Gastroesophageal sphincter (tissue), 4 donors: ENCODE measurements at regions not wholly inside any gene's neighbourhood (a gene's known extent, or its start where the extent isn't known, plus 50 kb on each side); places are given as distances from the start of the nearest gene placed in this dataset.

ENCODE experiments used
- ATAC-seq: fragments of 150-250 bp; one replicate; pipeline ENCODE4 v1.9.1; 2016; ENCODE audit warnings: mild to moderate bottlenecking, moderate library complexity
- H3K27ac ChIP-seq, 4 donors: fragments of 200-600 bp; sonication (generic) in 3 of 4; 1 replicate in 3 of 4; 2 replicates in 1 of 4; pipeline ENCODE4 v1.5.1; 2016 to 2019
- H3K27me3 ChIP-seq: fragments of 200-600 bp; sonication (generic); one replicate; pipeline ENCODE4 v1.5.1; 2019
- H3K36me3 ChIP-seq, 2 donors: fragments of 200-600 bp; sonication (generic); one replicate each; pipeline ENCODE4 v1.5.1; 2019; ENCODE audit warnings: control low read depth in 1 of 2
- H3K4me1 ChIP-seq, 3 donors: fragments of 200-600 bp; sonication (generic); 1 replicate in 2 of 3; 2 replicates in 1 of 3; pipeline ENCODE4 v1.5.1; 2016 to 2019; ENCODE audit warnings: control low read depth in 2 of 3
- H3K4me3 ChIP-seq, 2 donors: fragments of 200-600 bp; sonication (generic); one replicate each; pipeline ENCODE4 v1.5.1; 2019; ENCODE audit warnings: mild to moderate bottlenecking in 1 of 2, moderate library complexity in 1 of 2
- H3K9me3 ChIP-seq, 3 donors: fragments of 200-600 bp; sonication (generic); one replicate each; pipeline ENCODE4 v1.5.1; 2017 to 2019; ENCODE audit warnings: control low read depth in 2 of 3
- CTCF ChIP-seq, 4 experiments: fragments of 200-600 bp in 2 of 4; fragments of 450-650 bp in 2 of 4; sonication (generic) in 1 of 4; IDR thresholded peaks; one replicate each; pipeline ENCODE4 v1.5.1; 2017 to 2019; ENCODE audit warnings: antibody characterized with exemption in 4 of 4, mild to moderate bottlenecking in 2 of 4, moderate library complexity in 2 of 4
- EP300 ChIP-seq: sonication (generic); formaldehyde crosslinking; IDR thresholded peaks from one replicate; pipeline ENCODE4 v1.6.1; 2017; ENCODE audit warnings: antibody characterized with exemption, mild to moderate bottlenecking
- POLR2A ChIP-seq, 2 donors: fragments of 450-650 bp; IDR thresholded peaks; one replicate each; pipeline ENCODE4 v1.6.1; 2017; ENCODE audit warnings: antibody characterized with exemption in 2 of 2, mild to moderate bottlenecking in 2 of 2, moderate library complexity in 1 of 2
- POLR2AphosphoS5 ChIP-seq: sonication (generic); formaldehyde crosslinking; IDR thresholded peaks from one replicate; pipeline ENCODE4 v1.6.1; 2017; ENCODE audit warnings: antibody characterized with exemption
- WGBS, 2 donors: methylation state at CpG; one replicate each; pipeline ENCODE4 v1.1.5; 2018; ENCODE audit warnings: low coverage in 1 of 2; 5-methylcytosine and 5-hydroxymethylcytosine counted together

DNA sequence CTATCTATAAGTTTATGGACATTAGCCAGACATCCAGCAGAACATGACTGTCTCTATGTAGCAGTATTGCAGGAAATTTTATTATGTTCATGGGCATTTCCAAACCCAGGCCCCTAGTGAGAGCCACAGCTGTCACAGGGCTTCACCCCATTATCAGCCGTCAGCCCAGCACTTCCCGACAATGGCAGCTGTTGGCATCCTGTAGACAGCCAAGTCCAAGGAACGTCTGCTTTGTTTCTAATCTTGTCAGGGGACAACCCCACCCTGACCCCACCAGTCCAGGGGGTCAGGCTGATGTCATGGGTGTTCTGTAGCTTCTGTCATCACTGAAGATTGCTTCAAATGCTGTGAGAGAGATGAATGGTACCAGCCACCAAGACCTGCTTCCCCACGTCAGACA, 565.3 kb upstream of the BRINP1 start:
- Histone ChIP-seq H3K36me3 (no peaks in the 10 kb centered on the region), H3K9me3 (no peaks in the 10 kb centered on the region), H3K4me1 (peaks cover 0 to 11% (median 0%) of the 10 kb centered on the region in 3 donors), H3K27ac (no peak overlapping the region), H3K27me3 (no peaks in the 10 kb centered on the region), H3K4me3 (no peak overlapping the region)
- 43 to 73% methylated on average over 2 to 3 of the region's 4 CpGs for WGBS, 2 donors
- no peak for ATAC-seq
- TF ChIP-seq EP300, result no peak
- no peak for TF ChIP-seq POLR2AphosphoS5
- TF ChIP-seq POLR2A (IDR thresholded peaks at IDR 0.05), result no peak
- TF ChIP-seq CTCF (IDR thresholded peaks at IDR 0.05), result no peak

- Histone ChIP-seq H3K27me3 (no peaks in the 10 kb centered on the region), H3K27ac (no peak overlapping the region), H3K36me3 (no peaks in the 10 kb centered on the region), H3K9me3 (no peaks in the 10 kb centered on the region), H3K4me1 (no peaks in the 10 kb centered on the region), H3K4me3 (no peak overlapping the region)
- no peak for TF ChIP-seq EP300
- no peak for TF ChIP-seq CTCF (IDR thresholded peaks at IDR 0.05)
- no peak for TF ChIP-seq POLR2A (IDR thresholded peaks at IDR 0.05)
- no peak for TF ChIP-seq POLR2AphosphoS5
- WGBS, 2 donors, result 76 to 86% methylated on average over 5 of the region's 5 CpGs
- ATAC-seq, result no peak
Measured at GRCh38 chr9:119933191-119933590, 564.0 kb upstream of the BRINP1 start.

- 79 to 83% methylated on average over 4 of the region's 4 CpGs for WGBS, 2 donors
- no peak overlapping the region for H3K27ac ChIP-seq
- ATAC-seq, result no peak
Measured at GRCh38 chr9:119924736-119925135, 555.5 kb upstream of the BRINP1 start.

DNA sequence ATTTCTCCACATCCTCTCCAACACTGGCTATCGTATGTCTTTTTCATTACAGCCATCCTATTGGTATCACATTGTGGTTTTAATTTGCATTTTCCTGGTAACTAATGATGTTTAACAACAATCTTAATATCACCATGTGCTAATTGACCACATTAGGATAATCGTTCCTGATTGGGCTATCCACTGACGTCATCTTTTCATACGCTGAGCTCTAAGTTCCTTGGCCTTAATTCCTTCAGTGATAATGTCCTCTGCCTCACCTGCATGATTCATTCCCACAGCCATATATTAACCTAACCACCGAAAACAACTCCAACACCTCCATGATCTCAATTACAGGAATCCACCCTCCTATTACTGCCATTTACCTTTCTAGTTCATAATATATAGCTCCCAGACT, 547.9 kb upstream of the BRINP1 start:
- Histone ChIP-seq H3K9me3 (peaks cover 0 to 6% (median 0%) of the 10 kb centered on the region in 3 donors), H3K27ac (no peak overlapping the region), H3K4me1 (no peaks in the 10 kb centered on the region), H3K27me3 (no peaks in the 10 kb centered on the region), H3K36me3 (no peaks in the 10 kb centered on the region), H3K4me3 (no peak overlapping the region)
- 89 to 91% methylated on average over 5 of the region's 5 CpGs for WGBS, 2 donors
- TF ChIP-seq POLR2AphosphoS5 (no peak), CTCF (IDR thresholded peaks at IDR 0.05) (no peak), POLR2A (IDR thresholded peaks at IDR 0.05) (no peak)
- no peak for ATAC-seq

More at GRCh38 chr9:119924736-119925135, 555.5 kb upstream of the BRINP1 start:
- no peaks in the 10 kb centered on the region for H3K4me1 ChIP-seq
- no peak overlapping the region for H3K4me3 ChIP-seq
- peaks cover 0 to 6% (median 0%) of the 10 kb centered on the region in 3 donors for H3K9me3 ChIP-seq
- no peaks in the 10 kb centered on the region for H3K36me3 ChIP-seq
- no peaks in the 10 kb centered on the region for H3K27me3 ChIP-seq
- TF ChIP-seq POLR2AphosphoS5, result no peak
- no peak for TF ChIP-seq POLR2A (IDR thresholded peaks at IDR 0.05)
- TF ChIP-seq CTCF (IDR thresholded peaks at IDR 0.05), result no peak
- no peak for TF ChIP-seq EP300

- Histone ChIP-seq H3K27me3 (no peaks in the 10 kb centered on the region), H3K4me3 (no peak overlapping the region), H3K27ac (no peak overlapping the region), H3K4me1 (no peaks in the 10 kb centered on the region), H3K36me3 (no peaks in the 10 kb centered on the region), H3K9me3 (peaks cover 0 to 13% (median 0%) of the 10 kb centered on the region in 3 donors)
- 93% methylated on average over 1 of the region's 1 CpG; no CpG with 5 or more reads in 1 of the 2 donors for WGBS, 2 donors
- no peak for TF ChIP-seq CTCF (IDR thresholded peaks at IDR 0.05)
- TF ChIP-seq EP300, result no peak
- TF ChIP-seq POLR2AphosphoS5, result no peak
- no peak for ATAC-seq
Measured at GRCh38 chr9:119907056-119907455, 537.8 kb upstream of the BRINP1 start.
